GM23338 (cell line): ENCODE measurements at regions not wholly inside any gene's neighbourhood (a gene's known extent, or its start where the extent isn't known, plus 50 kb on each side); places are given as distances from the start of the nearest gene placed in this dataset.

Source experiments
- CREB1 ChIP-seq: fragments of 250-450 bp; sonication (Bioruptor Pico); IDR thresholded peaks from 2 replicates; pipeline ENCODE4 v1.5.0; 2020; ENCODE audit warnings: low read depth, mild to moderate bottlenecking, moderate library complexity
- EZH2 ChIP-seq: fragments of 200-600 bp; sonication (generic); IDR thresholded peaks from one replicate; pipeline ENCODE4 v1.8.0; 2017; ENCODE audit warnings: antibody characterized with exemption, mild to moderate bottlenecking, low read depth; ENCODE audit not compliant: unreplicated experiment
- EZH2phosphoT487 ChIP-seq: fragments of 200-600 bp; sonication (generic); IDR thresholded peaks from one replicate; pipeline ENCODE4 v1.8.1; 2018; ENCODE audit warnings: antibody characterized with exemption; ENCODE audit not compliant: unreplicated experiment
- NANOG ChIP-seq: IDR thresholded peaks from 2 replicates; pipeline ENCODE4 v1.6.1; 2016; ENCODE audit warnings: antibody characterized with exemption, borderline replicate concordance
- TF ChIP-seq, protein P1 (sequence below), 2 experiments: fragments of 200-600 bp in 1 of 2; sonication (generic) in 1 of 2; conservative IDR thresholded peaks; 2 replicates each; pipeline versions ENCODE4 v1.5.1 to v1.6.1; 2016 to 2017; ENCODE audit warnings: antibody characterized with exemption in 2 of 2, low read depth in 2 of 2, mild to moderate bottlenecking in 2 of 2, moderate library complexity in 1 of 2

GRCh38 chr6:219019-219570 is 73.2 kb upstream of the DUSP22 start:
- TF ChIP-seq, protein P1, sequence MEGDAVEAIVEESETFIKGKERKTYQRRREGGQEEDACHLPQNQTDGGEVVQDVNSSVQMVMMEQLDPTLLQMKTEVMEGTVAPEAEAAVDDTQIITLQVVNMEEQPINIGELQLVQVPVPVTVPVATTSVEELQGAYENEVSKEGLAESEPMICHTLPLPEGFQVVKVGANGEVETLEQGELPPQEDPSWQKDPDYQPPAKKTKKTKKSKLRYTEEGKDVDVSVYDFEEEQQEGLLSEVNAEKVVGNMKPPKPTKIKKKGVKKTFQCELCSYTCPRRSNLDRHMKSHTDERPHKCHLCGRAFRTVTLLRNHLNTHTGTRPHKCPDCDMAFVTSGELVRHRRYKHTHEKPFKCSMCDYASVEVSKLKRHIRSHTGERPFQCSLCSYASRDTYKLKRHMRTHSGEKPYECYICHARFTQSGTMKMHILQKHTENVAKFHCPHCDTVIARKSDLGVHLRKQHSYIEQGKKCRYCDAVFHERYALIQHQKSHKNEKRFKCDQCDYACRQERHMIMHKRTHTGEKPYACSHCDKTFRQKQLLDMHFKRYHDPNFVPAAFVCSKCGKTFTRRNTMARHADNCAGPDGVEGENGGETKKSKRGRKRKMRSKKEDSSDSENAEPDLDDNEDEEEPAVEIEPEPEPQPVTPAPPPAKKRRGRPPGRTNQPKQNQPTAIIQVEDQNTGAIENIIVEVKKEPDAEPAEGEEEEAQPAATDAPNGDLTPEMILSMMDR (conservative IDR thresholded peaks at IDR 0.05; ENCODE audit: low read depth in 2 of 2) = no peak
- TF ChIP-seq NANOG = no peak
- no peak for TF ChIP-seq EZH2
- TF ChIP-seq EZH2phosphoT487 = no peak
- no peak for TF ChIP-seq CREB1 (CRISPR knock-in tag)
